GM21723 (cell line): ENCODE measurements at regions not wholly inside any gene's neighbourhood (a gene's known extent, or its start where the extent isn't known, plus 50 kb on each side); places are given as distances from the start of the nearest gene placed in this dataset.

Experiments
- ATAC-seq: cut with Tn5 transposase; IDR thresholded peaks from one replicate; pipeline ENCODE4 v1.9.1; 2021; ENCODE audit warnings: mild to moderate bottlenecking, moderate library complexity; ENCODE audit not compliant: unreplicated experiment

DNA sequence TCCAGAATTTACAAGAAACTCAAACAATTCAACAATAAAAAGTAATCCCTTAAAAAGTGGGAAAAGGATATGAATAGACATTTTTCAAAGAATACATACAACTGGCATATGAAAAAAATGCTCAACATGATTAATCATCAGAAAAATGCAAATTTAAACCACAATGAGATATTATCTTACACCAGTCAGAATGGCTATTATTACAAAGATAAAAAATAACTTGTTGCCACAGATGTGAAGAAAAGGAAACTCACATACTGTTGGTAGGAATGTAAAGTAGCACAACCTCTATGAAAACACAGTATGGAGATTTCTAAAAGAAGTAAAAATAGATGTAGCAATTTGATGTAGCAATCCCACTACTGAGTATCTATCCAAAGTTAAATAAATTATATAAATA lies 65.1 kb upstream of the DIAPH2 start:
- no peak for ATAC-seq

DNA sequence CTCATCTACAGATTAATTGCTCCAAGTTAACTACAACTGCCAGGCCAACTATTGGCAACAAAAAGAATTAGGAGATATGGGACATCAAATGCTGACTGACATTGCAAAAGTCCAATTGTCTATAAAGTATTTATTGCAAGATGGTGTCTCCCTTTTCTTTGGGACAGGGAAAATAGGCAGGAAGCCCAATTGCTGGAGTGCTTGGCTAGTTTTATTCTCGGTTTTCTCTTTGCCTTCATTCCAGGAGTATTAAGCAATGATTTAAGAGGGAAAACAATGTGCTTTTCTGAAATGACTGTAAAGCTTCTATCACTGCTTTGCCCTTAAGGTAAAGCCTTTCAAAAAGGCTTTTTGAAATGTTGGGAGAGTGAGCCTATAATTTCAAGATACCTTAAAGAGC lies 62.8 kb upstream of the DIAPH2 start:
- ATAC-seq = no peak
